ENCODE measurements at regions not wholly inside any gene's neighbourhood (a gene's known extent, or its start where the extent isn't known, plus 50 kb on each side); places are given as distances from the start of the nearest gene placed in this dataset.

- TF ChIP-seq ZNF302 (tag by site-specific recombination; IDR thresholded peaks at IDR 0.05; ENCODE audit: low read depth) (no peak), SP3 (tag by site-specific recombination; IDR thresholded peaks at IDR 0.05) (no peak), RBAK (tag by site-specific recombination; IDR thresholded peaks at IDR 0.05) (no peak), ZBTB48 (tag by site-specific recombination; IDR thresholded peaks at IDR 0.05) (no peak), BCL6B (tag by site-specific recombination; IDR thresholded peaks at IDR 0.05) (no peak), ZNF398 (tag by site-specific recombination; IDR thresholded peaks at IDR 0.05) (no peak), KLF9 (tag by site-specific recombination; IDR thresholded peaks at IDR 0.05; ENCODE audit: low read depth) (no peak), ZNF701 (tag by site-specific recombination; IDR thresholded peaks at IDR 0.05) (no peak), PRDM1 (tag by site-specific recombination; IDR thresholded peaks at IDR 0.05) (no peak), ZSCAN4 (tag by site-specific recombination; IDR thresholded peaks at IDR 0.05) (no peak)
- Histone ChIP-seq H3K4me1 (ENCODE audit: control insufficient read depth, insufficient read depth, low read length) (peaks cover 9% of the 10 kb centered on the region), H3K9me3 (ENCODE audit: control insufficient read depth, insufficient read depth, low read depth, low read length) (no peaks in the 10 kb centered on the region), H3K36me3 (ENCODE audit: control insufficient read depth in 2 of 2, insufficient read depth in 1 of 2, low read length in 2 of 2) (no peaks in the 10 kb centered on the region), H3K4me3 (ENCODE audit: low read depth, low read length) (no peak overlapping the region), H3K27ac (ENCODE audit: extremely low read depth, low read depth, low read length) (no peak overlapping the region)
- POLR2A ChIA-PET = no interaction called here
- CTCF ChIA-PET = interaction anchor here (0.6 kb wide), 1 partner anchor 250 kb away, joined by 3 read pairs; no protein-coding TSS in a partner anchor
These were observed 203.9 kb upstream of the CST7 start for GRCh38 chr20:24745206-24745605.

GRCh38 chr20:24745617-24746350, 203.3 kb upstream of the CST7 start:
- Histone ChIP-seq H3K9me3 (ENCODE audit: control insufficient read depth, insufficient read depth, low read depth, low read length) (no peaks in the 10 kb centered on the region), H3K27ac (ENCODE audit: extremely low read depth, low read depth, low read length) (no peak overlapping the region; the same call in 1 of the 2 replicates), H3K4me3 (ENCODE audit: low read depth, low read length) (no peak overlapping the region), H3K4me1 (ENCODE audit: control insufficient read depth, insufficient read depth, low read length) (peaks cover 9% of the 10 kb centered on the region), H3K36me3 (ENCODE audit: control insufficient read depth in 2 of 2, insufficient read depth in 1 of 2, low read length in 2 of 2) (no peaks in the 10 kb centered on the region)
- ChIA-PET CTCF (interaction anchor here (0.6 kb wide), 1 partner anchor 250 kb away, joined by 3 read pairs; no protein-coding TSS in a partner anchor), POLR2A (no interaction called here)
- TF ChIP-seq ZNF449 (tag by site-specific recombination; IDR thresholded peaks at IDR 0.05) = no peak
- no peak for TF ChIP-seq ZNF341 (tag by site-specific recombination; IDR thresholded peaks at IDR 0.05; ENCODE audit: low read depth)
- no peak for TF ChIP-seq SCRT1 (tag by site-specific recombination; IDR thresholded peaks at IDR 0.05; ENCODE audit: borderline replicate concordance)
- TF ChIP-seq ZNF792 (tag by site-specific recombination; IDR thresholded peaks at IDR 0.05) = no peak
- no peak for TF ChIP-seq ZNF184 (tag by site-specific recombination; IDR thresholded peaks at IDR 0.05)
- TF ChIP-seq PRDM2 (tag by site-specific recombination; IDR thresholded peaks at IDR 0.05; ENCODE audit: borderline replicate concordance) = no peak
- TF ChIP-seq ZFP69B (tag by site-specific recombination; IDR thresholded peaks at IDR 0.05) = no peak
- no peak for TF ChIP-seq ZBTB26 (tag by site-specific recombination; optimal IDR thresholded peaks at IDR 0.05)
- no peak for TF ChIP-seq ZXDB (tag by site-specific recombination; IDR thresholded peaks at IDR 0.05)
